CD4-positive, alpha-beta T cell treated with Interleukin-6 at 100 ng/mL for 8 hours (primary cell): ENCODE measurements at regions not wholly inside any gene's neighbourhood (a gene's known extent, or its start where the extent isn't known, plus 50 kb on each side); places are given as distances from the start of the nearest gene placed in this dataset.
"Not testable (repeated sequence)": the region's sequence is repeated elsewhere in the genome, so short reads cannot be mapped to it uniquely, and the experiment has no call there.

Experiments
- DNase-seq: peaks from one replicate; pipeline ENCODE4 v3.0.0-alpha.2; 2020; ENCODE audit warnings: mixed read lengths, low spot score

DNA sequence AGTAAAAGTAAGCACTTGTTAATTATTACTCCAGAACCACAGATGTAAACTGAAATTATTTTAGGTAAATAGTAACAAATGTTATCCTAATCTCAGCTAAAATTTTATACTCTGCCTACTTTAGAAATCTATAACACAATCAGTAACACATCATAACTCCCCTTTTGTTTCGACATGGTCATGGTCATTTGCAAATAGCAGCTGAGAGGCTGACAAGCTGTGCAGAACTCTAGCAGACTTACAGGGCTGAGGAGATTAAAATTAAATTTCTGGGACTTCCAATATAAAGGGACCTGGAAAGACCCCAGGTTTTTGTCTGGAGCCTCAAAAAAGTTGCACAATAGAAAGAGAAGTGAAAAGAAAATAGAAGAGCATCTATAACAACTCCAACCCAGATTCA is 88.8 kb downstream of the PRL start:
- DNase-seq, result no peak

- DNase-seq, result no peak
Measured at GRCh38 chr6:22214314-22214713, 82.5 kb downstream of the PRL start.

GRCh38 chr6:22215474-22215873 is 81.4 kb downstream of the PRL start:
- DNase-seq, result not testable (repeated sequence)

DNA sequence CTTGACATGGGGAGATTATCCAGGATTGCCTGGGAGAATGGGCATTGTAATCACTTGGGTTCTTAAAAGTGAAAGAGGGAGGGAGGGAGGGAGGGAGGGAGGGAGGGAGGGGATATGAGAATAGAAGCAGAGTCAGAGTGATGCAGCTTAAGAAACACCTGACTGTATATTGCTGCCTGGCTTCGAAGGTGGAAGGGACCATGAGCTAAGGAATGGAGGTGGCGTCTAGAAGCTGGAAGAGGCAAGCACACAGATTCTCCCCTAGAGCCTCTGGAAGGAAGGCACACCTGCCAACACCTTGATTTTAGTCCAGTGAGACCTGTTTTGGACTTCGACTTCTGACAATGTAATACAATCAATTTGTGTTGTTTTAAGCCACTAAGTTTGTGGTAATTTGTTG is 78.4 kb downstream of the PRL start:
- no peak for DNase-seq

DNA sequence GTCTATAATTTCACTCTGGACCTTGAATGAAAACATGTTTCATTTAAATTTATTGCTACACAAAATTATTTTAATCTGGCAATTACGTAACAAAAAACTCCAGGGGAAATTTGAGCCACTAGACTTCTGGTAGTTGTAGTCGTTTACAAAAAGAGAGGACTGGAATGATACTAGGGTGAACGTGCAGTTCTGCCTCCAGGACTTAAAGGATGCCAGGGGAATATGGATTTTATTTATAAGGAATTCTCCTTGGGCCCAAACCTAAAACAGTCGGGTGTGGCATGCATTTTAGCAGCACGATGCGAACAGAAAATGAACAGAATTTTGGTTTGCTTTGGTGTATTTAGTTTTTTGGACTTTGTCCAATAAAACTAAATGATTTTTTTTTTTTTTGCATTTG is 76.9 kb downstream of the PRL start:
- no peak for DNase-seq

- DNase-seq, result no peak
Measured at GRCh38 chr6:22221211-22221610, 75.6 kb downstream of the PRL start.

DNA sequence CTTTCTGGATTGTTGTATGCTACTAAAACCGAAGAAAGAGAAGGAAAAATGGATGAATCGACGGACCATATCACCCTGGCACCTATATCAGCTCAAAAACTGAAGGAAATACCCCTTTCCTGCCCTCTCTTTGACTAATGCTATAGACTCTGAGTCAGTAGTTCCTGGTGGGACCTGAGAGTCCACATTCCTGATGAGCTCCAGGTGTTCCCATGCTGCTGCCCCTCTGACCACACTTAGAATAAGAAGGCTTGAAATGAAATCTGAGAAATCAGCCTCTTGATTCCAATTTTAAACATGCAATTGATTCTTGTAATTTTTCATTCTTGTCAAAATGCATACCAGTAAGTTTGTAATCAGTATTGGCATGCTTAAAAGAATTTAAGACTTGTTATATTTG is 75.2 kb downstream of the PRL start:
- DNase-seq, result no peak

- DNase-seq, result no peak
Measured at GRCh38 chr6:22222469-22222868, 74.4 kb downstream of the PRL start.

- DNase-seq, result no peak
Measured at GRCh38 chr6:22227824-22228610, 68.8 kb downstream of the PRL start.

- DNase-seq, result no peak
Measured at GRCh38 chr6:22231050-22231449, 65.8 kb downstream of the PRL start.

- no peak for DNase-seq
Measured at GRCh38 chr6:22231616-22232015, 65.2 kb downstream of the PRL start.

DNA sequence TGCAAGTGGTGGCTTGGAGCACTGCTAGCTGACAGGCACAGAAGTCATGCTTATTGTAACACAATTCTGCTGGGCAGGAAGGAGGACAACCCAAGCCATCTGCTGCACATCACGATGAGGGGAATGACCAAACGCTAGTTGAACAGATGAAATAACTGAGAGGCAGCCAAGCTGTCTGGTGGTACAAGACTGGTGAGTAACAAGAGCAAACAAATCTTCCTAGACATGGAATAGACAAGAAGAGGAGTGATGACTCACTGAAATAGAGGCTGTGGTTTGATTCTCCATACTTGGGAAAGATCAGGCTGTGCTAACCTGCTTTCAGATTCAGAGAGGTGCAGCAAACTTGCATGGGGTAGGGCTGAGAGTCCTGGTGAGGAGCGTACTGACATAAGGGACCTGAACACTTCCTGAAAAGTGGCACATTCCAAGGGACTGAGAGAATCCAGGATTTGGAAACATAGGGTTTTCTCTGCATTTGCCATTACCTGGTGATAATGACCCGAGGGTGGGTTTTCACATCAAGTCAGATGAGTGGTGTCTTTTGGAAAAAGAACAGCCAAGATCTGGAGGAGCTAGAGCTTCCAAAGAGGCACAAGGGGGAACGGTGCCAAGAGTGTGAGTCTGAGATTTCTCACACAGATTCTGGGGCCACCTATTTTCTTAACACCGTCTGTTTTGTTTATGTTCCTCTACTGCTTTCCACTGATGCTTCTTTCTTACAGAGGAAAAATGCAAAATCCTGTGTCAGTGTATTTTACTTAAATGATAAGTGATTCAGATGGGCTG is 60.0 kb downstream of the PRL start:
- no peak for DNase-seq
